PC-9 (cell line): ENCODE measurements at regions not wholly inside any gene's neighbourhood (a gene's known extent, or its start where the extent isn't known, plus 50 kb on each side); places are given as distances from the start of the nearest gene placed in this dataset.

Experiments used
- EZH2 ChIP-seq: fragments of 200-600 bp; sonication (generic); IDR thresholded peaks from 2 replicates; pipeline ENCODE4 v1.8.0; 2017; ENCODE audit warnings: antibody characterized with exemption, low read depth
- TF ChIP-seq, protein P1 (sequence below): fragments of 200-600 bp; sonication (generic); conservative IDR thresholded peaks from 2 replicates; pipeline ENCODE4 v1.6.1; 2017; ENCODE audit warnings: mixed run types, antibody characterized with exemption, mild to moderate bottlenecking, moderate library complexity

DNA sequence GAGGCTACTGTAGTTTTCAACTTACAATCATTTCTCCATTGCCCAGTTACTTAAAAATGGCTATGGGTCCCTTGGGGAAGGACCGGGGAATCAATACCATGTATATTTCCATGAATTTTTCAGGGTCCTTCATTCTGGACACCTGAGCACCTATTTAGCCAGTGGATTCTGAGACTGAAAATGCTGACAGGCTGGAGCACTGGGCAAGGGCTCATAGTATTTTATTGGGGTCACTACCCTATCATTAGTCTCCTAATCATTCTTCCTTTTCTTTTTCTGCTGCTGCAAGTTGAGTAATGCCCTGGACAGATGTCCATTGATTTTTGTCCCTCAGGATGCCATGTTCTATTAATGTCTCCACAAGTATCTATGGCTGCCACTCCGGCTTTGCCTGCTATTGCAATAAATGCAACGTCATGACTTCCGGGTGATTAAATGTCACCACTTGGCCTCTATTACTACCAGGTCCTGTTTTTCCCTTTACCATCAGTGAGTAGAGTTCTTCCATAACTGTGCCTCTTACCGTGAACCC lies 279.3 kb upstream of the FBXL7 start:
- TF ChIP-seq, protein P1, sequence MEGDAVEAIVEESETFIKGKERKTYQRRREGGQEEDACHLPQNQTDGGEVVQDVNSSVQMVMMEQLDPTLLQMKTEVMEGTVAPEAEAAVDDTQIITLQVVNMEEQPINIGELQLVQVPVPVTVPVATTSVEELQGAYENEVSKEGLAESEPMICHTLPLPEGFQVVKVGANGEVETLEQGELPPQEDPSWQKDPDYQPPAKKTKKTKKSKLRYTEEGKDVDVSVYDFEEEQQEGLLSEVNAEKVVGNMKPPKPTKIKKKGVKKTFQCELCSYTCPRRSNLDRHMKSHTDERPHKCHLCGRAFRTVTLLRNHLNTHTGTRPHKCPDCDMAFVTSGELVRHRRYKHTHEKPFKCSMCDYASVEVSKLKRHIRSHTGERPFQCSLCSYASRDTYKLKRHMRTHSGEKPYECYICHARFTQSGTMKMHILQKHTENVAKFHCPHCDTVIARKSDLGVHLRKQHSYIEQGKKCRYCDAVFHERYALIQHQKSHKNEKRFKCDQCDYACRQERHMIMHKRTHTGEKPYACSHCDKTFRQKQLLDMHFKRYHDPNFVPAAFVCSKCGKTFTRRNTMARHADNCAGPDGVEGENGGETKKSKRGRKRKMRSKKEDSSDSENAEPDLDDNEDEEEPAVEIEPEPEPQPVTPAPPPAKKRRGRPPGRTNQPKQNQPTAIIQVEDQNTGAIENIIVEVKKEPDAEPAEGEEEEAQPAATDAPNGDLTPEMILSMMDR: no peak
- TF ChIP-seq EZH2: no peak
